ENCODE measurements at regions not wholly inside any gene's neighbourhood (a gene's known extent, or its start where the extent isn't known, plus 50 kb on each side); places are given as distances from the start of the nearest gene placed in this dataset.
"Not testable (repeated sequence)": the region's sequence is repeated elsewhere in the genome, so short reads cannot be mapped to it uniquely, and the experiment has no call there.

DNA sequence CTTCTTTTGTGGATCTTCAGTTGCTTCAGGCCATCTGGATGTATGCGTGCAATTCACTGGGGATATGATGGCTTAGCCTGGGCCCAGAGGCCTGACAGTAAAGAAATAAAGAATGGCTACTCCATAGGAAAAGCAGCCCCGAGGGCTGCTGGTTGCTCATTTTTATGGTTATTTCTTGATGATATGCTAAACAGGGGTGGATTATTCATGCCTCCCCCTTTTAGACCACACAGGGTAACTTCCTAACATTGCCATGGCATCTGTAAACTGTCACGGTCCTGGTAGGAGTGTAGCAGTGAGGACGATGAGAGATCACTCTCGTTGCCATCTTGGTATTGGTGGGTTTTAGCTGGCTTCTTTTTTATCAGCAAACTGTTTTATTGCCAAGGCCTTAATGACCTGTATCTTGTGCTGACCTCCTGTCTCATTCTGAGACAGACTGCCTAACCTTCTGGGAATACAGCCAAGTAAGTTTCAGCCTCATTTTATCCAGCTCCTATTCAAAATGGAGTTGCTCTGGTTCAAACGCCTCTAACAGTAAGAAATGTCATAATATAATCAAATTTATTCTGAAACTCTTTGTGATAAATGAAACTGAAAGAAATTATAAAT is 60.5 kb downstream of the DSEL start:
- H3K4me1 ChIP-seq (ENCODE audit: control insufficient read depth in 2 of 2, insufficient read depth in 1 of 2, low read depth in 1 of 2, low read length in 2 of 2) = peaks cover 0 to 2% of the 10 kb centered on the region in 2 donors

DNA sequence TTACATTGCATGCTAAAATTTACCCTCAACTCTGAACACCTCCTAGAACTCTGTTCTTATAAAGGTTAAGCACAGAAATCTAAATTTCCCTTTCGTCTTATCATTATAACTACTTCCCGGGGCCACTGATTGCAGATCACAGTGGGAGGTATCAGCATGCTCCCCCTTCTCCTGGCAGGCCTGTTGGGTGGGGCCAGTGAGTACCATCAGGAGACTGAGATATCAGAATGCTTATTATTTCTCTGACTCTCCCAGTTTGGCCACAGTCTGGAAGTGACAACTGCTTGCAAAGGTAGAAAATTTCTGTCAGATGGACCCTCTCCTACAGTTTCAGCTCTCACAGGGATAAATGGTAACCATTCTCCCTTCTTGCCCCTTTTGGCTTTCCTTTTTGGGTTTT is 62.6 kb downstream of the DSEL start:
- no peak overlapping the region for H2AFZ ChIP-seq (ENCODE audit: low read length)
- H3K4me1 ChIP-seq (ENCODE audit: control insufficient read depth in 2 of 2, insufficient read depth in 1 of 2, low read depth in 1 of 2, low read length in 2 of 2) = peaks cover 0 to 2% of the 10 kb centered on the region in 2 donors
- H3K79me1 ChIP-seq (ENCODE audit: low read depth, low read length) = no peaks in the 10 kb centered on the region
- H3K9me3 ChIP-seq (replicated peaks in 1 of 2; ENCODE audit: control insufficient read depth in 2 of 2, insufficient read depth in 1 of 2, low read depth in 1 of 2, low read length in 2 of 2) = no peaks in the 10 kb centered on the region
- H2BK15ac ChIP-seq (ENCODE audit: low read length) = no peak overlapping the region
- no peak overlapping the region for H3K9ac ChIP-seq (ENCODE audit: low read depth, low read length, poor library complexity)
- no peak overlapping the region for H2BK12ac ChIP-seq (ENCODE audit: low read length)
- no peak overlapping the region for H4K91ac ChIP-seq (ENCODE audit: low read depth, low read length, poor library complexity)
- H3K14ac ChIP-seq (ENCODE audit: low read length) = no peak overlapping the region
- no peak overlapping the region for H3K4me3 ChIP-seq (ENCODE audit: low read length in 2 of 2)
- no CpG with 5 or more reads among the region's 2 CpGs for WGBS, 2 donors (ENCODE audit: extremely low coverage in 2 of 2, insufficient read length in 2 of 2, insufficient replicate concordance in 1 of 2)
- no peak overlapping the region for H3K23ac ChIP-seq (ENCODE audit: low read depth, low read length, poor library complexity)
- no peaks in the 10 kb centered on the region for H3K36me3 ChIP-seq (replicated peaks in 1 of 2; ENCODE audit: control insufficient read depth in 2 of 2, insufficient read depth in 2 of 2, low read length in 2 of 2)
- H3K4me2 ChIP-seq (ENCODE audit: insufficient read depth, low read length, poor library complexity, severe bottlenecking) = no peak overlapping the region
- no peak overlapping the region for H3K27ac ChIP-seq (replicated peaks; ENCODE audit: low read length)
- no peaks in the 10 kb centered on the region for H3K27me3 ChIP-seq (ENCODE audit: control insufficient read depth in 3 of 3, insufficient read depth in 3 of 3, low read depth in 1 of 3, low read length in 3 of 3)
- DNase-seq (ENCODE audit: low spot score) = no peak
- no peak overlapping the region for H2BK120ac ChIP-seq (ENCODE audit: low read depth, low read length)
- H3K4ac ChIP-seq (ENCODE audit: low read length) = no peak overlapping the region
- no peak overlapping the region for H3K18ac ChIP-seq (ENCODE audit: low read length)
- H2BK5ac ChIP-seq (ENCODE audit: low read length) = no peak overlapping the region
- no peak overlapping the region for H4K8ac ChIP-seq (ENCODE audit: low read depth, low read length)
- H2AK5ac ChIP-seq (ENCODE audit: low read depth, low read length) = no peak overlapping the region

More for the DNA sequence above, 60.5 kb downstream of the DSEL start:
- H3K36me3 ChIP-seq (replicated peaks in 1 of 2; ENCODE audit: control insufficient read depth in 2 of 2, insufficient read depth in 2 of 2, low read length in 2 of 2) = no peaks in the 10 kb centered on the region
- H3K27me3 ChIP-seq (ENCODE audit: control insufficient read depth in 3 of 3, insufficient read depth in 3 of 3, low read depth in 1 of 3, low read length in 3 of 3) = no peaks in the 10 kb centered on the region
- H2BK12ac ChIP-seq (ENCODE audit: low read length) = no peak overlapping the region
- H3K4me3 ChIP-seq (ENCODE audit: low read length in 2 of 2) = no peak overlapping the region
- no peak overlapping the region for H3K4me2 ChIP-seq (ENCODE audit: insufficient read depth, low read length, poor library complexity, severe bottlenecking)
- H3K23ac ChIP-seq (ENCODE audit: low read depth, low read length, poor library complexity) = no peak overlapping the region
- no peak overlapping the region for H3K4ac ChIP-seq (ENCODE audit: low read length)
- peak overlapping the region; percentile 63 for H2AFZ ChIP-seq (ENCODE audit: low read length)
- H4K8ac ChIP-seq (ENCODE audit: low read depth, low read length) = no peak overlapping the region
- no peak overlapping the region for H2BK120ac ChIP-seq (ENCODE audit: low read depth, low read length)
- H3K18ac ChIP-seq (ENCODE audit: low read length) = no peak overlapping the region
- H3K79me1 ChIP-seq (ENCODE audit: low read depth, low read length) = no peaks in the 10 kb centered on the region
- H3K9me3 ChIP-seq (replicated peaks in 1 of 2; ENCODE audit: control insufficient read depth in 2 of 2, insufficient read depth in 1 of 2, low read depth in 1 of 2, low read length in 2 of 2) = no peaks in the 10 kb centered on the region
- H2AK5ac ChIP-seq (ENCODE audit: low read depth, low read length) = no peak overlapping the region
- H3K14ac ChIP-seq (ENCODE audit: low read length) = no peak overlapping the region
- H3K9ac ChIP-seq (ENCODE audit: low read depth, low read length, poor library complexity) = no peak overlapping the region
- H2BK15ac ChIP-seq (ENCODE audit: low read length) = no peak overlapping the region
- DNase-seq (ENCODE audit: low spot score) = no peak
- H4K91ac ChIP-seq (ENCODE audit: low read depth, low read length, poor library complexity) = no peak overlapping the region
- no peak overlapping the region for H3K27ac ChIP-seq (replicated peaks; ENCODE audit: low read length)
- no CpG with 5 or more reads among the region's 6 CpGs for WGBS, 2 donors (ENCODE audit: extremely low coverage in 2 of 2, insufficient read length in 2 of 2, insufficient replicate concordance in 1 of 2)
- no peak overlapping the region for H2BK5ac ChIP-seq (ENCODE audit: low read length)

DNA sequence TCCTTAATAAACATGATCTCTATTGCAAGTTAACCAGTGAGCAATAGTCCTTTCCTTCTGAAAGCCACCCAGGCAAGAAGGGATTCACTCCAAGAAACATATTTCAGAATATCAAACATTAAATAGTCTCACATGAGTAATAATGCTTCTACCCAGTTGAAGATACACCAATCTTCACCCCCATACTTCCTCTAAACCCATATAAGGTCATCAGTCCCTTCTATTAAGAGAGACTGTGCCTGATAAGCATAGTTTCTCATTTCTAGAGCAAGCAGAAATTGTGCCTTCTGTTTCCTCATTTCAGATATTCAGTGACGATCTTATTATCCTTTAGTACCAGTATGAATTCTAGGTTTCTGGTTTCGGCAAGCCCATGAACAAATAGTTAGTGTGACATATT is 64.6 kb downstream of the DSEL start:
- Histone ChIP-seq H3K79me1 (ENCODE audit: low read depth, low read length) (no peaks in the 10 kb centered on the region), H4K8ac (ENCODE audit: low read depth, low read length) (no peak overlapping the region), H4K91ac (ENCODE audit: low read depth, low read length, poor library complexity) (no peak overlapping the region), H3K18ac (ENCODE audit: low read length) (no peak overlapping the region), H3K4me2 (ENCODE audit: insufficient read depth, low read length, poor library complexity, severe bottlenecking) (no peak overlapping the region), H2AFZ (ENCODE audit: low read length) (peak overlapping the region; percentile 4), H3K27me3 (ENCODE audit: control insufficient read depth in 3 of 3, insufficient read depth in 3 of 3, low read depth in 1 of 3, low read length in 3 of 3) (no peaks in the 10 kb centered on the region), H2BK12ac (ENCODE audit: low read length) (no peak overlapping the region), H2BK15ac (ENCODE audit: low read length) (no peak overlapping the region), H3K23ac (ENCODE audit: low read depth, low read length, poor library complexity) (no peak overlapping the region), H3K27ac (replicated peaks; ENCODE audit: low read length) (no peak overlapping the region), H3K36me3 (replicated peaks in 1 of 2; ENCODE audit: control insufficient read depth in 2 of 2, insufficient read depth in 2 of 2, low read length in 2 of 2) (no peaks in the 10 kb centered on the region), H3K9ac (ENCODE audit: low read depth, low read length, poor library complexity) (no peak overlapping the region), H3K14ac (ENCODE audit: low read length) (no peak overlapping the region), H2BK5ac (ENCODE audit: low read length) (no peak overlapping the region), H3K9me3 (replicated peaks in 1 of 2; ENCODE audit: control insufficient read depth in 2 of 2, insufficient read depth in 1 of 2, low read depth in 1 of 2, low read length in 2 of 2) (no peaks in the 10 kb centered on the region), H2AK5ac (ENCODE audit: low read depth, low read length) (no peak overlapping the region), H3K4me1 (ENCODE audit: control insufficient read depth in 2 of 2, insufficient read depth in 1 of 2, low read depth in 1 of 2, low read length in 2 of 2) (peaks cover 0 to 2% of the 10 kb centered on the region in 2 donors), H3K4ac (ENCODE audit: low read length) (no peak overlapping the region), H2BK120ac (ENCODE audit: low read depth, low read length) (no peak overlapping the region), H3K4me3 (ENCODE audit: low read length in 2 of 2) (no peak overlapping the region)
- WGBS, 2 donors (ENCODE audit: extremely low coverage in 2 of 2, insufficient read length in 2 of 2, insufficient replicate concordance in 1 of 2) = no CpG with 5 or more reads among the region's 2 CpGs
- DNase-seq (ENCODE audit: low spot score) = no peak

DNA sequence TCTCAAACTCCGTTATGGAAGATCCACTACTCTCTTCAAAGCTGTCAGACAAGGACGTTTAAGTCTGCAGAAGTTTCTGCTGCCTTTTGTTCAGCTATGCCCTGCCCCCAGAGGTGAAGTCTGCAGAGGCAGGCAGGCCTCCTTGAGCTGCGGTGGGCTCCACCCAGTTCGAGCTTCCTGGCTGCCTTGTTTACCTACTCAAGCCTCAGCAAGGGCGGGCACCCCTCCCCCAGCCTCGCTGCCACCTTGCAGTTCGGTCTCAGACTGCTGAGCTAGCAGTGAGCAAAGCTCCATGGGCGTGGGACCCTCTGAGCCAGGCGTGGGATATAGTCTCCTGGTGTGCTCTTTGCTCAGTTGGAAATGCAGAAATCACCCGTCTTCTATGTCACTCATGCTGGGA is 65.4 kb downstream of the DSEL start:
- H3K9ac ChIP-seq (ENCODE audit: low read depth, low read length, poor library complexity); H3K9me3 ChIP-seq (replicated peaks in 1 of 2; ENCODE audit: control insufficient read depth in 2 of 2, insufficient read depth in 1 of 2, low read depth in 1 of 2, low read length in 2 of 2); H3K14ac ChIP-seq (ENCODE audit: low read length); H4K8ac ChIP-seq (ENCODE audit: low read depth, low read length); H2BK5ac ChIP-seq (ENCODE audit: low read length); H2BK12ac ChIP-seq (ENCODE audit: low read length); H3K4me1 ChIP-seq (ENCODE audit: control insufficient read depth in 2 of 2, insufficient read depth in 1 of 2, low read depth in 1 of 2, low read length in 2 of 2); H3K4me2 ChIP-seq (ENCODE audit: insufficient read depth, low read length, poor library complexity, severe bottlenecking); H3K4me3 ChIP-seq (ENCODE audit: low read length in 2 of 2); H3K36me3 ChIP-seq (replicated peaks in 1 of 2; ENCODE audit: control insufficient read depth in 2 of 2, insufficient read depth in 2 of 2, low read length in 2 of 2); H3K79me1 ChIP-seq (ENCODE audit: low read depth, low read length); H3K4ac ChIP-seq (ENCODE audit: low read length); H3K27me3 ChIP-seq (ENCODE audit: control insufficient read depth in 3 of 3, insufficient read depth in 3 of 3, low read depth in 1 of 3, low read length in 3 of 3); H3K23ac ChIP-seq (ENCODE audit: low read depth, low read length, poor library complexity); H4K91ac ChIP-seq (ENCODE audit: low read depth, low read length, poor library complexity); DNase-seq (ENCODE audit: low spot score); H3K18ac ChIP-seq (ENCODE audit: low read length); H2AK5ac ChIP-seq (ENCODE audit: low read depth, low read length); H2BK120ac ChIP-seq (ENCODE audit: low read depth, low read length); H2BK15ac ChIP-seq (ENCODE audit: low read length); H3K27ac ChIP-seq (replicated peaks; ENCODE audit: low read length): not testable (repeated sequence)
- WGBS, 2 donors (ENCODE audit: extremely low coverage in 2 of 2, insufficient read length in 2 of 2, insufficient replicate concordance in 1 of 2) = no CpG with 5 or more reads among the region's 10 CpGs
- peak overlapping the region; percentile 56 for H2AFZ ChIP-seq (ENCODE audit: low read length)
